NCI-H2029 treated with DMSO at 0.1 percent for 48 hours (cell line): ENCODE measurements at regions not wholly inside any gene's neighbourhood (a gene's known extent, or its start where the extent isn't known, plus 50 kb on each side); places are given as distances from the start of the nearest gene placed in this dataset.

Experiments
- DNase-seq: peaks from one replicate; lab custom pipeline; 2025; lab: John Stamatoyannopoulos, UW

DNA sequence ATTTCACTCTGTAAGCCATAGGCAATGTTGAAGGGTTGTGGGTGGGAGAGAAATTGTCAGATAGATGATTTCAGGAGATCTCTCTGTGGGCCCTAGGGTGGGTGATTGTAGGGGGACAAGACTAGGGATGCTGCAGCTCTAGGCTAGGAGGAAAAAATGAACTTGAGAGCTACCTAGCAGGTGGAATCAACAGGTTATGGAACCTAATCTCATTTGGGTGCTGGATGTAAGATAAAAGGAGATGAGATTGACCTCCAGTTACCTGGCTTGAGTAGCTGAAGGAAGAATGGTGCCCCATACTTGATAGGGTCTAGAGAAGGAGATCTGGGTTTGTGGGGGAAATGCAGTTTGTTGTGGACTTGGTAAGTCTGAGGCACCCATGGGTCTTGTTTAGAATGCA lies 396.5 kb downstream of the RRAGC start:
- DNase-seq, result no peak

DNA sequence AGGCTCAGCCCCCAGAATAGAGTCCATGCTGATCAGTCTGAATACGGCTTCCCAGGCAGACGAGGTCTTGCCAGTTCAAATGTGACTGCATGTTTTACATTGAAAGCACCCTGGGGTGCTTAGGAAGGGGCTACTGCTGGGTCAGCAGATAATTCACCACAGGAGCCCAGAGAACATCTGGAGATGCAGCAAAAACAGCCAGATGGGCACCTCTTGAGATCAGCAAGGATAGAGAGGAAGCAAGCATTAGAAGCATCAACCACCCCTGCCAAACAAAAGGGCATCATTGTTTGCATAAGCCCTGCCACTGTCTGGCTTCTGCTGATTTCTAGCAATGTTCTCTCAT lies 403.1 kb downstream of the RRAGC start:
- DNase-seq, result no peak

DNA sequence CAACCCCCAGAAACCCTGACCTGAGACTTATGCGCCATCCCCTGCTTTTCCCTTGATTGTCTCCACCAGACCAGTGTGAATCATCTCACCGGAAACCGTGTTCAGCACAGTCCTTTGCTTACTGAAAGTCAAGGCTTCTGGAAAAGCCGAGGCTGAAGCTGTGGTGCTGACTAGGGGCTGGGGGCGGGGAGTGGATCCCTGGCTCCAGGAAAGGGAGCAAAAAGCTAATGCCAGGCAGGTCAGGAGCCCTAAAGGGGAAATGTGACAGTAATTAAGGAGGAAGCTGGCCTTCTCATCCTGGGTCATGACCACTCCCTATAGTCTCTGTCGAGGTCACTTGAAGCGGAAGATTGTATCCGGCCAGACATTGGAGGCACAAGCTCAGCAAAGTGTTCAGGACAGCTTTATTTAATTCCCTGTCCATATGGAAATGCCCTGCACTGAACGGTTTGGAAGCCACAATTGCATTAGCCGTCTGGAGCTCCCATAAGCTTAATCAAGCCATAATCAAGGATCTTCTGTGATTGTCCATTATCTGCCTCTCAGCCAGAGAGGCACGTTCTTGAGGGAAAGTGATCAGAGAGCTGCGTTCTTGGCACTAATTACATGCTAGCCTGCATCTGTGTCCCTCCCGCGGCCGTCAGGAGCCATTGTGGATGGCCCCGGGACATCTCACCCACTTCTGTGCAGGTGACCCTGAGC lies 403.6 kb downstream of the RRAGC start:
- no peak for DNase-seq

DNA sequence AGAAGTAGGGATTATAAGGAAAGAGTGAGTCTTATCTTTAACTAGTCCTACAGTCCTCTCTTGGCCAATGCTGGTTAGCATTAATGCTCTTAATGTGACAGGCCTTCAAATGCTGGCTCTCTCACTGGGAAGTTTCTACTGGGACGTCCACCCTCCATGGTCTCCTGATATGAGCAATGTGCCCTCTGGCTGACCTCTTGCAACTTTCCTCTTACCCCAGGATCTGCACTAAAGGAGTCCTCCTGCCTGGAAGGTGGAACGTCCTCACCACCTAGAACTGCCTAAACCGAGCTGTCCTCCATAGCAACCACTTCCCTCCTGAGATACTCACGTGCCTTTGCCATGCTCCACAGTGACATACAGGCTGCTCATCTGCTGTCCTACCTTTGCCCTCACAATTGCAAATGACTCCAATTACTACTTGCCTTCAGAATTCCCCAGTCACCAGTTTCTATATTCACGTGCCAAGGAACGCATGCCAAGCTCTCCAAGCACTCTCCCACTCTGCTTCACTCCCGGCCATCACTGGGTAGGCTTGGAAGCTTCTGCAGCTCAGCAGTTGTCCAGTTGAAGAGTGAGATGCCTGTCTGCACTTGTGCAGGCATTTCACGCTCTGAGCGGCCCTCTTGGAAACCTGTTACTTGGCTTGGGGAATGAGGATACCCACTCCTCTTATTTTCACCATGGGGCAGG lies 404.7 kb downstream of the RRAGC start:
- DNase-seq, result no peak

DNA sequence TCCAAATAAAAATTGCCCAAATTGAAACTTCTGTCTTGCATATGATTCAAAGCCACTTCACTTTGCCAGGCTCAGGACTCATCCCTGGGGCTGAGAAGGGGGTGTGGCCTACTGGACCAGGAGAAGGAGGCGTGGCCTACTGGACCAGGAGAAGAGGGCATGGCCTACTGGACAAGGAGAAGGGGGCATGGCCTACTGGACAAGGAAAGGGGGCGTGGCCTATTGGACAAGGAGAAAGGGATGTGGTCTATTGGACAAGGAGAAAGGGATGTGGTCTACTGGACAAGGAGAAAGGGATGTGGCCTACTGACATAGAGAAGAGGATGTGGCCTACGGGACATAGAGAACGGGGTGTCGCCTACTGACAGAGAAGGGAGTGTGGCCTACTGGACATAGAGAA lies 405.3 kb downstream of the RRAGC start:
- DNase-seq, result no peak

DNA sequence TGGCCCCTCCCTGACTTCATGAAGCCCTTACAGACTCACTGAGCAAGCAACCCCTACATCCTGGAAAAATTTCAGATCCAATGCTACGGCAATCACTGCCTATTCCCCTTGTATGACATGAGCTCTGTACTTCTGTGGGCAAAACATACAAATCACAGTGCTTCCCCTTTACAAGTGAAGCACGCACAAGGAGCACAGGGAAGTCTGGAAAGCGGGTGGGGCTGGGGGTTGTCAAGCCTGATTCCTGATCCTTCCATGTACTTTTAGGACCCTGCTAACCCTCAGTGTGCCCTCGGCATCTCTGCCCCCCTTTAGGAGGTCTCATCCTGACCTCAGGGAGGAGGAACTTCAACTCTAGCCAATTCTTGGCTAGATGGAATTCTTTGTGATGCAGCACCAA lies 405.7 kb upstream of the POU3F1 start:
- no peak for DNase-seq

DNA sequence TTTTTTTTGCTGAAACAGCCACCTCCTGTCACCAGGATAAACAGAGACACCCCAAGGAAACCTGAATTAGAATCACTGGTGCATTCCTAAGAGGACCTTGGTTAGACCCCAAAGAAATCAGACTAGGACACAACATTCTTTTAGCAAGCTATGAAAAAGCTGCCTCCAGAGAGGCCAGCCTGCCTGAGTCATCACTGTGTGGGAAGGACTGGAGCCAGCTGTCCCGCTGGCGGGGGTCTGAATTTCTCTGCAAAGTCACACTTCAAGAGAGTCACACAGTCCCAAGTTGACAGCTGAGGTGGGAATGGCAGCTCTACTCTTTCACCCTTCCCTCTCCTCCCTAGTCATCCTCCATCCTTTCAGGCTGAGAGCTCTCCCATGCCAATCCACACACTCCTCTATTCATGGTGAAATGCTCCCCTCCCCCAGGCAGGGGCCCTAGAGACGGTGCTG lies 405.0 kb upstream of the POU3F1 start:
- DNase-seq, result no peak

DNA sequence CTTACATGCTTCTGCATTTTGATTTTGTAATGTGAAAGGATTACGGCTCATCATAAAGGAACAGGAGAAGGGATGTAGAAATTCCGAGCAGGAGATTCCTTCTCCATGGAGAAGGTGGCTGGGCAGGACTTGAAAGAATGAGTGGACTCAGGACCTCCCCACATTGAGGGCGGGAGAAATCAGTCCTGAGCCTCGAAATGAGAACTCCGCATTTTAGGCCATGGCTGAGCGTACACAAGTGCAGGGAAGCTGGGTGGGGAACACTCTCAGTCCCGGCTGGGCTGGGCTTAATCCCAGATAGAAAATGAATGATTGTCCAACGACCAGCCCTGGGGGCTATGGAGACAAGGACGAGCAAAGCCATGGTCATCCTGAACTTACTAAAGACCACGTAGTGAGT lies 402.3 kb upstream of the POU3F1 start:
- DNase-seq, result no peak

DNA sequence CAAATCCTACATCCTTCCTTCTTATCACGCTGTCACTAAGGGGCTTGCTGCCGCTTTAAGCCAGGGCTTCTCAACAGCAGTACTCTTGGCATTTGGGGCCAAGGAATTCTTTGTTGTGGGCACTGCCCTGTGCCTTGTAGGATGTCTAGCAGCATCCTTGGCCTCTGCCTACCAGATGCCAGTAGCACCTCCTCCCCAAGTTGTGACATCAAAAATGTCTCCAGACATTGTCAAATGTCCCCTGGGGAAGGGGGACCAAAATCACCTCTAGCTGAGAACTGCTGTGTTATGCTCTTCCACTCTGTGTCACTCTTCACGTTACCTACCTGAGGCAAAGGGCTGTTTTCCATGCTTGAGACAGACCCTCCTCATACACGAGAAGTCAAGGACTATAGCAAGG lies 400.3 kb upstream of the POU3F1 start:
- DNase-seq, result no peak

DNA sequence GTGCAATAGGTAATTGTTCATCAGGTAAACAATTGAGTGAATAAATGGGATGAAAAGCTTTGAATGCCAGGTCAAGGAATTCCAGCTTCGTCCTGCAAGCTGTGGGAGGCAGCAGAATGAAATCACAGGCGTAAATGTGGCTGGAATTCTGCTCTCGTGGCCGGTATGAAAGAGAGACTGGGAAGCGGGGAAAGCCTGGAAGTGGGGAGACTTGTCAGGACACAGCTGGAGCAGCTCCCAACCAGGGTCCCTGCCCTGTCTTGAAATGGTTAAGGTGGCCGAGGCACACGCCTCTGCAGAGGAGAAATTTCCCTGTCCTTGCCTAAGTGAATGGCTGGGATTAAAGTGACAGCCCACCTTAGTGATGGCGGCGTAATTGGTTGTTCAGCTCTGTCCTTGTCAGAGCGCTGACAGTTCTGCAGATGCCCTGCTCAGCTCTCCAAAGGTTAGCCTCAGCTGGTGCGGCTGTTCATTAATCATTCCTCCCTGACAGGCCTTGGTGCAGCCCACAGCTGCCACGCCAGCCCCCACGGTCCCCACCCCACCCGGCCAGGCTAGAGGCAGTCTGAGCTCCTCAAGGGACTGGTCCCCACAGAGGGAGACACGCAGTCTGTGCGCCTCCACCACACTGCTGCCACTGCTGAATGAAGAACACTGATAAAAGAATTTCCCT lies 398.3 kb upstream of the POU3F1 start:
- no peak for DNase-seq

DNA sequence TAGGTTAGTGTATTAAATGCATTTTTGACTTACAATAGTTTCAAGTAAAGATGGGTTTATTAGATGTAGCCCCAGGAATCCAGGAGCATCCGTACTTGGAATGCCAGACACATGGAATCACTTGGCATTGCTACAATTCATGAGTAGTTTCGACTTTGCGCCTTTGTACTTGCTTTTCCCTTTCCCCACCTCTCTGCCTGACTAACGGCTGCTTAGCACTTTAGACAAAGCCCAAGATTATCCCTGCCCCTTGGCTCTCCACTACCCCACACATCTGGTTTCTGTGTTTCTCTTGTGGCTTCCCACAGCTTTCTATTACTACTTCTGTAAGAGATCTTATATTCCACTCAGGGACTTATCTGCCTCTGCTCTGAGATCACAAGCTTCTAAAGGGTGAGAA lies 397.7 kb upstream of the POU3F1 start:
- DNase-seq, result no peak

DNA sequence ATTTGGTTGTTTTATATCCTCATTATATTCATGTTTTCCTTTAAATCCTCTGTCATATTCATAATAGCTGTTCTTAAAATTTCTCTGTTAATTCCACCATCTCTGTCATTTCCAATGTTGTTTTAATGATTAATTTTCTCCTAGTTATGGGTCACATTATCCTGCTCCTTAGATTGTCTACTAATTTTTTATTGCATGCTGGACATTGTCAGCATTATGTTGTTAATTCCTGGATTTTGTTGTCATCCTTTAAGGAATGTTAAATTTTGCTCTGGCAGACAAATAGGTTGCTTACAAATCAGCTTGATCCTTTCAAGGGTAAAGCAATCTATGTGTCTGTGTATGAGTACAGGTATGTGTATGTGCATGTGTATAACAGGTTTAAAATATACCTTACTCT lies 393.8 kb upstream of the POU3F1 start:
- DNase-seq, result no peak

DNA sequence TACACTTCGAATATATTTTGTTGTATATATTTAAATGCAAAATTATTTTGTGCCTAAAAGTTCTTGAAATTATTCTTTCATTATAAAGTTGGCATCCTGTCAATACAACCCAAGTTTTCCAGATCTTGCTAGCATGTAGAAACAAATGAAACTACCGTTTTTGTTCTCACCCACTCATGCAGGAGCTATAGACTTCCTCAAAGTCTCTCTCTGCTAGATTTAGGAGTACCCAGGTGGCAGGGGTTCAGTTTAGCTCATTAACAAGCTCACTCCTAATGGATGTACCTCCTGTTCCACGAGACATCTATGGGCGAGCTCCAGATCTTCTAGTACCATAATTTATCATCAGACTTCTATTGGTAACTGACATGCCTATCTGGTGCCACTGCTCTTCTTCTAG lies 390.2 kb upstream of the POU3F1 start:
- no peak for DNase-seq

DNA sequence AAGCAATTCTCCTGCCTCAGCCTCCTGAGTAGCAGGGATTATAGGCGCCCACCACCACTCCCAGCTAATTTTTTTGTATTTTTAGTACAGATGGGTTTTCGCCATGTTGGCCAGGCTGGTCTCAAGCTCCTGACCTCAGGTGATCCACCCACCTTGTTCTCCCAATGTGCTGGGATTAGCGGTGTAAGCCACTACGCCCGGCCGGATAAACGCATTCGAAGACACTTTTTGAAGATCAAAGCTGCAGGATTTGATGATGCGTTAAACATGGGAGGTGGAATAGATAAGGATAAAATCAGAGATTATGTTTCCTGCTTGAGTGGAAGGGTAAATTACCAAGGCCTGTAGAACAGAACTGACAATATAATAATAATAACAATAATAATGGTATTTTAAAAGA lies 389.4 kb upstream of the POU3F1 start:
- no peak for DNase-seq

DNA sequence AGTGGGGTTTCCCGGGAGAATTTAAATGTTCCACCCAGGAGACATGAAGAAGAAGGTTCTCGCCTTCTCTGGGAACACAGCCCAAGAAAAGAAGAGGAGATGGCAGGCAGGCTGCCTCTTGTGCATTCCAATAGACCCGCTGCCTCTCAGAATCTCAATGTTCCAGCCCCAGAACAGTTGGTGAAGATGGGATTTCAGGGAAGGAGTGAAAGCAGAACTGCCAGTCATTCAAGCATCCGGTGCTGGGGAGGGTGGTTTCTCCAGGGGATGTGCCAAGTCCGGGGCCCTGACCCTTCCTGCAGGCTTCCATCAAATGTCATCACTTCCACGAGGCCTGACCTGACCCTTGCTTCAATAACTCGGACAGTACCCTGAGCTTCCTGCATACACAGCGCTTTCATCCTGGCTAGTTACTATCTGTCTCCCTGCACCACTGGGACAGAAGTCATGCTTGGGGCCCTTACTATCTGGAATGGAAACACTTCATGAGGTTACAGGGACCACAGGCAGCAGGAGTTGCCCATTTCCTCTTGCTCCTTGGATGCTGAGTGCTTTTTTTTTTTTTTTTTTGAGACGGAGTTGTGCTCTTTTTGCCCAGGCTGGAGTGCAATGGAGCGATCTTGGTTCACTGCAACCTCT lies 386.6 kb upstream of the POU3F1 start:
- no peak for DNase-seq

DNA sequence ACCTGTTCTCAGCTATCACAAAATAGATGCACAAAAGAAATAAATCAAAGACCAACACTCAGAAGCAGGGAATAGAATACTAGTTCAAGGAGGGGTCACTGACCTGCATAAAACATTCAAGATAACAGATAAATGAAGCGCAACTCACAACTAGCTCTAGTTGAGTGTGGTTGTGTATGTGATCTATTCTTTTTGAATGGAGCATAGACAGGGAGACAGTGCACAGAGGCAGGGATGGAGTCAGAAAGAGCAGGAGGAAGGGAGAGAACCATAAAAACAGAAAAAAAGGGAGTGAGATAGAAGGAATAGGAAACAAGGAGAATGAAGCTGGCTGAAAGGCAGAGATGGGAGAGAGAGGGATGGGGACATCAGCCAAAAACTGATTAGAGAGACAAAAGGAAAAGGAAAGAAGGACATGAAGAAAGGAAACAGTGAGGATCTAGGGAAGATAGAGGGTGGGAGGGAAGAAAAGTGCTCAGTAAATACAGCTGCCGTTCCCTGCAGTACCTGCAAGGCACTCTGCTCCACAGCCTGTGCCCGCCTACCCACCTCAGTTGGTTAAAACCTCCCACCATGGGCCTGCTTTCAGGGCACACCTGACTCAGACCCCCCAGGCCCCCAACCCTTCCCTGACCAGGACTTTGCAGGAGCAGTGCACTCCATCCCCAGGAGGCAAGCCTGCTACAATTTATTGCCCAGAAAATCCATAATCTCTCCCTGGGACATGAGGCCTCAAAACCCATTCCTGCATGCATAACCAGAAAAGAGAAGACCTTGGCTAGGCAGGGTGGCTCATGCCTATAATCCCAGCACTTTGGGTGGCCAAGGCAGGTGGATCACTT lies 385.2 kb upstream of the POU3F1 start:
- no peak for DNase-seq

DNA sequence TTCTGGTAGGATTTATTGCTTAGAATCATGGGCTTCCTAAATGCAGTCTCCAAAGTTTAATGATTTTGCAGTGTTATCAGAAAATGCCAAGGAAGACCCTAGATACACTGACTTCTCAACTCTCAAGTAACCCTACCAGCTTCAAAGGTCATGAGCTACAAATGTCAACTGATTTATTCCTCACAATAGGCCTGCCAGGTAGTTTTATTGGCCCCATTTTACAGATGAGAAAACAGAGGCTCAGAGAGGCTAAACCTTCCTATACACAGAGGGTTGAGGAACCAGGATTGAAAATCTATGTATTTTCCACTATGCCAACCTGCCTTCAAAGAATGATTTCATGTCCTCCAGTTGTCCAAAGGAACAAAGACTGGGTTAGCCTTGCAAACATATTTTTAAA lies 384.4 kb upstream of the POU3F1 start:
- DNase-seq, result no peak

DNA sequence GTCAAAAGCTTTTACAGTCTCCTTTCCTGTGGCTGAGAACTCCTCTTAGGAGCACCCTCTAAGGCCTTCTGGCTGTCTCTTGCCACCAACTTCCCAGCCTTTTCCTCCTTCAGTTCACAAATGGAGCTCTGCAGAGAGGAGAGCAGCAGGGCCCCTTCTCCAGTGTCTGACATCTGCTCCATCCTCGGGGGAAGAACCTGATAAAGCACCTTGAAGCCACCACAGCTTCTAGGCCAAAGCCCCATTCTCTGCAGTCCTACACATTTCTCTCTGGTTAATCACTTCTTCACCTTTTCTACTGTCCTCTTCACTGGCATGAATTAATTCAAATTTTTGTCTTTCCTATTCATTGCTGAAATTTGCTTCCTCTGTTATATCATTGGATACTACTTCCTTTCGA lies 378.1 kb upstream of the POU3F1 start:
- no peak for DNase-seq

DNA sequence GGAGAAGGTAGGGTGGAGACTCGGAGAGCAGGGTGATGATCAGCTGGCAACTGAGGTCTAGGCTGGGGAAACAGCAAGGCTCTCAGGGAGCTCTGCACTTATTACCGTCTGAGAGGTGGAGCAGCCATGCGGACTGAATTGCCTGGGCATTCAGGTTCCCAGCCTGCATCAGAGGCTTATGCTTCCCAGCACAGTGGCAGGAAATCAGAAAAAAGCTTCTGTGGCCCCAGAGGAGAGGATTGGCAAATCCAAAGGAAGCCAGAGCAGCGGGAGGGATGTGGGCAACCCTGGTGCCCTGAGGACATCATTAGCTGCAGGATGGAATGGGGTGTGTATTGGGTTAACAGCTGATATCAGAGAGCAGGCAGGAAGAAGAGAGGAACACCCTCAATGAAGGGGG lies 374.1 kb upstream of the POU3F1 start:
- no peak for DNase-seq

DNA sequence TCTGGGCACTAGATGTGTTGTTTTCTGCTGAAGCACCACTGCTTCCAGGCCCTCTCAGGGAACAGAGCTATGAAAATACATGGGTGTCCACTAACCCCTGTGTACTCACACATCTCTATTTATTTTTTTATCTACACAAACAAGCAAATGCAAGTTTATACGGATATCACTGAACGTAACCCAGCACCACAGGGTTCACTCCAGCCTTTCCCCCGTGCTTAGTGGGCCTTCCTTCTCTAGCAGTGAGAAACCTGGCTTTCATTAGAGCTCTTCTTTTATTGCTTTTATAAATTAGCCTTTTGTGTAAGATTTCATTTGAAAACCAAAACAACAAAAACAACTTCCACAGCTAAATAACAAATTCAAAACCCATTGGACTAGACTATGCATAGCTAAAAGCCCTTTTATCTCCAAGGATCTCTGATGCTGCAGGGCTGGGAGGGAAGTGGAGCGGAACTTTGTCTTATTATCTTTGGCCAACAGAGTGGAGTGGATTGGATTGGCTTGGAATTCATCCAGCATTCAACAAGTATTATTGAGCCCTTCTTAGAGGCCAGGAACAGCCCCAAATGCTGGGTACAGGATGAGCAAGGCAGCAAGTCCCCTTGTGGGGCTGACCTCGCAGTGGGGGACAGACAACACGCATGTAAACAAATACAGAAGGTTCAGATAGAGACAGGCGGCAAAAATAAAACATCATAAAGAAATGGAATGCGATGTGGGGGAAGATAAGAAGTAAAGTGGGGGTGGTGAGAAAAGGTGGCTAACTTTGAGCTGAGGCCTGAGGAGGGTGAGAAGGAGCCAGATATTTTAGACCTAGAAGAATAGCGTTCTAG lies 371.8 kb upstream of the POU3F1 start:
- DNase-seq, result peak; percentile 72

DNA sequence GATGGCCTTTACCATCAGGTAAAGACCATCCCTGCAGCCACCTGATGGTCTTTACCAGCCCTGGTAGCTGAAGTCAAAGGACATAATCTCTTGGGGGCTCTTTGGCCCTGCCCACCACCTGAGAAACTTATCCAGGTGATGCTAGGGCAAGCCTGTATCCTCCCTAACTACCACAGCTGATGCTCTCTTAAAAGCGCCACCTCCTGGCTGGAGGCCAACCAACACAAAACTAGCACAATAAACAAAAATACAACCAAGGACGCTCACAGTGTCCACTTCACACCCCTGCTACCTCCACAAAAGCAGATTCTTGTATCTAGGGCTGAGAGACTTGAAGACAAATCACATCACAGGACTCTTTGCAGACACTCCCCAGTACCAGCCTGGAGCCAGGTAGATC lies 357.1 kb upstream of the POU3F1 start:
- no peak for DNase-seq
